ENCODE measurements at regions not wholly inside any gene's neighbourhood (a gene's known extent, or its start where the extent isn't known, plus 50 kb on each side); places are given as distances from the start of the nearest gene placed in this dataset.
"Not testable (repeated sequence)": the region's sequence is repeated elsewhere in the genome, so short reads cannot be mapped to it uniquely, and the experiment has no call there.

DNA sequence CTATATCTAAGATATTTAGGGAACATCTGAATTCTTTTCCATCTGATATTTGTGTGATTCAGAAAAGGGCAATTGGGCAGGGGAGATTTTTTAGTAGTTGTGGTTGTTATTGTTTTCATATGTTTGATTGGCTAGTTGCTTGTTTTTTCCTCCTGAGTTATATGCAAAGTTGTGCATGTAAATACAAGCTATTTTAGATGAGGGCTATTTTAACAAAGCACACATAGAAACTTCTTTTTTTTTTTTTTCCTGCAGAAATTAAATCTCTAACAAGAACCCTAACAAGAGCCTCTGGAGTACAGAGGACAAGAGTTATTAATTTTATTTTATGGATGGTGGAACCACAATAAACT lies 559.1 kb downstream of the CETN3 start:
- no peak for DNase-seq (ENCODE audit: low read depth in 2 of 2)

DNA sequence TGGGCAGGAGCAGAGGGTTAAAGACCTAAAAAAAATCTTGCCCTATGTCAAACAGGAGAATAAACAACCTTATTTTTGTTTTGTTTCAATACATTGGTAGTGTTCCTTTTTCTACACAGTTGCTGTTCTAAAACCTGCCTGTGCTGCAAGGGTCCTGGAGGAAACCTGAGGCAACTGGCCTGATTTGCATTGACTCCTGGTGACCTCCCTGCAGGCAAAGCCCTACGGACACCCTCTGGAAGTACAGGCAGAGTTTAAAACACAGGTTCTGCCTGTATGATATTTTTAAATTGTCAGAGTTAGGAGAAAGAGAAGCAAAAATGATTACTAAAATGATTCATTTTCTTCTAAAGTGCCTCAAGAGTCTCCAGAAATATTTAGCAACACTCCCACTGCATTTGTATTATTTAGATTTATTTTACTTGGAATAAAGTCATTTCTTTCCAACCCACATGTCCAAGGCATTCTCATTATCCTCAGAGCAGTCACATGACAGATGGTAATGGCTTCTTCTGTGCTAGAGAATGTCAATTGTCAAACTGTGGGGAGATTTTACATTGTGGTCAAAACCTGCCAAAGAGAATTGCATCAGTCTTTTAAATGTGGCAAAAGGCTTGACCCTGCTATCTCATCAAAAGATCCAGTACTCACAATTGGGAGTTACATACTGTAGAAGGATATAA lies 559.6 kb downstream of the CETN3 start:
- DNase-seq (ENCODE audit: low read depth in 2 of 2), result peak; percentile 3 to 4

DNA sequence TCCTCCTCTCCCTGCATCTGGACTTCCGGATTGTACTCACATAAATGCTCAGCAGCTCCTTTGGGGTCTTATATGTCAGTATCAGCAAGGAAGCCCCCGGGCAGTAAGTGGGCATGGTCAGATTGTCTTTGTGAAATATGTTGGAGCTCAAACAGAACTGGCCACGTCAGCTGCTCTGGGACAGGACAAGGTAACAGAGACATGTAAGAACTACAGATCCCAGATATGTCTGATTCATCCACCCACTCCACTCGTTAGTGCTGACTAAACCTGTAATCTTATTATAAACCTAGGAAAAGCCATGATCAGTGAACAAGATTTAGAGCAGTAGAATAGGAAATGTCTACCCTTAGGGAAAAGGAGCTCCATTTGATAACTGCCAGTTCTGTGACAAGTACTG lies 561.8 kb downstream of the CETN3 start:
- DNase-seq (ENCODE audit: low read depth in 2 of 2), result no peak

DNA sequence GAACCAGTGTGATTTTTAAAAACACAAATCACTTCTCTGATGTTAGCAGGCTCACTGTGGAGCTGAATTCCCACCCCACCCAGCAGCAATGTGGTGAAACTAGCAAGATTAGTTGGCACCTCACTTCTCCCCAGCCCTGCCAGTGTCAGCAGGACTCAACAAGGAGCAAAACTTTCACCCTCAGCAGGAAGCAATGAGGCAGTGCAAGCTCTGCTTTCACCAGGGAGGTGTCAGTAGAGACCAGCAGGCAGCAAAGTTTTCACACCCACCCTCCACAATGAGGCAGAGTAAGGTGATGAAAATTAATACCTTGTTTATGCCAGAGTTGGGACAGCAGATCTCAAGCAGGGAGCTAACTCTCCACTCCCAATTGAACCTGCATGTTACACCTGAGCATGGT lies 565.0 kb downstream of the CETN3 start:
- no peak for DNase-seq (ENCODE audit: low read depth in 2 of 2)

DNA sequence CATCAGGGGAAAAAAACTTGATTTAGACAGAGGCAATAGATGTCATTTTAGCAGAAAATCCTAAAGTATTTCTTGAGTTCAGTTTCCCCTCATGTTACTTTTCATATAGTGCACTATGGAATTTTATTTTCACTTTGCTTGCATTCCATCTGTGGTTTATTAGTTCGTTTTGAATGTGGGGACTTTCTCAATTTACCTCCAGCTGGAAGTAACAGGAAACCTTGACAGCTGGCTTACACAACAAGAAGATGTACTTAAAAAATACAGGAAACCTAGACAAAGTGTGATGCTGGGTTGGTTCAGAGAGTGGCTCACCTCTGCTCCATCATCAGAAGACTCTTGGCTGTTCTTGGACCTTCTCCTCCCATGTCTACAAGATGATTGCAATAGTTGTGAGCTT lies 567.0 kb downstream of the CETN3 start:
- peak; percentile 21 to 41 for DNase-seq (ENCODE audit: low read depth in 2 of 2)

DNA sequence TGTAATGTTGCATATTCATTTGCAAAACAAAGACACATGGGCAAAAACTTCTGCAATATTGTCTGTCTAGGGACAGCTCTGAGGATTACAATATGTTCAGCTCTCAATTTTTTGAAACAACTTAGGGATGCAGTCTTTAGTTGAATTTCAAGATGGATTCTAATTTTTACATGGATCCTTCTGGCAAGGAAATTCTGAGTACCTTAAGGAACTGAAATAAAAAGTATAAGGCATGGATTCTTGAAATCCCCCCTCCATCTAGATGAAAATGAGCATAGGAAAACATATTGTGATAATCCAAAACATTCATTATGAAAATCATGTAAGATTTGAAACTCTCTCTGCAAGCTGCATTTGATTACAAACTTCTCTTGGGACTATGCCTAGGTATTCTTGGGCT lies 568.6 kb downstream of the CETN3 start:
- DNase-seq (ENCODE audit: low read depth in 2 of 2), result no peak

DNA sequence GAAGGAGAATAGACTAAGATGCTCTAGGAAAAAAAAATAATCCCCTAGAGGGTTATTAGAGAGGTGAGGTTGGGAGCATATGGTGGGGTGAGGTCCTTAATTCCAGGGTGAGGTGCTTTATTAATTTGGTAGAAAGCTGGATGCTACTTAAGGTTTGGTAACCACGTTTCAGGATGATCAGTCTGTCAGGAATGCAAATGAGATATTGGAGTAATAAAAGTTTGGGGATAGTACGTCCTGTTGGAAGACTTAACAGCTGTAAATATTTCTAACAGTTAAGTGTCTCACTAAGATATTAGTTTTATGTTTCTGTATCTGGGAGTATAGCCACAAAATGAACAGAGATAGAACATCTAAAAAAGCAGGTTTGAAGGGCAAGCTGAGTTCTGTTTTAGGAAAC lies 578.9 kb downstream of the CETN3 start:
- peak; percentile 42 to 46 for DNase-seq (ENCODE audit: low read depth in 2 of 2)

DNA sequence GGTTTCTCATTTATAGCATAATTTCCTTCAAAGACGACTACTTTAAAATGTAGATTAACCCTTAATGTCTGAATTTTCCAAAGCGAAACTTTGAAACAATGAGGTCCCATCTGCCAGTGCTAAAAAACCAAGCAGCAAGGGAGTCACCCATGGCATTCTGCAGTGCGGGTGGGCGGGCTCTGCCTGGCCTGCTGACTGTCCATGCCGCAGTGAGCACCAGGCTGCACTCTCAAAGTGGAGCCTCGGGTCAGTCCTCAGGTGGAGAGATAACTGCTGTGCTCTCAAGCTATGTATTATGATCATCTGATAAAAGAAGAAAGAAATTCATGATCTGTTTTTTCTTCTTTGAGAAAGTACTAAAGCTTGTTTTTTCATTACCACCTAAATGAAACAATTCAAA lies 581.6 kb downstream of the CETN3 start:
- DNase-seq (ENCODE audit: low read depth in 2 of 2), result no peak

DNA sequence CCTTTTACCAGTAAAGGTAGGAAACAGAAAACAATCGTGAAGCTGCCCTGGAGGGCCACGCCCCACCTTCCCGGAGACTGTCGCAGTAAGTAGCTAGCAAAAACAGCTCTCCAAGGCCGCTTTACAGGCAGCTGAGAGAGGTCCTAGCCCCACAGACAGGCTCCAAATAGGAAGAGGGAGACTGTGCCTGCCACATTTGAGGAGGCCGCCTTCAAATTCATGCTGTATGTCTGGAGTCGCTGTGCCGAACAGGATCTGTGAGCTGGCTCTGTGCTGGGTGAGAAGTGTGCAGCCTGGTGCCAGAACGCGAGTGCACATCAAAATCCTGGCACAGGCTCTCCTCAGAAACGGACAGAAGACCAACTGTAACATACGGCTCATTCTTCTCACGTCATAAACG lies 582.2 kb downstream of the CETN3 start:
- DNase-seq (ENCODE audit: low read depth in 2 of 2), result no peak

DNA sequence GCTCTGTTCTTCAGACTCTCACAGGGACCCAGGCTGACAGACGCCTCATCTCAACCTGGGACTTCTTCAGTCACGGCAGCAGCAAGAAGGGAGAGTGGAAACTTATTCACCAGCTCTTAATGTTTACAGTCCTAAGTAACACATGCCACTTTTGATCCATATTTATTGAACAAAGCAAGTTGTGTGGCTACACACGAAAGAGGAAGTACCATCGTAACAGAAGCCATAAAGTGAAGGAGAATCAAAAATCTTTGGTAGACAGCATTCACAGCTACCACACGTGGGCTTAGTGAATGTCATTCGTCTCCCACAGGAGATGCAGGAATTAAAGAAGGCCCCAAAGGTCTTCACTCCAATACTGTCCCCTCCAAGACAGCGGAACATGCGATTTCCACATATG lies 582.6 kb downstream of the CETN3 start:
- no peak for DNase-seq (ENCODE audit: low read depth in 2 of 2)

DNA sequence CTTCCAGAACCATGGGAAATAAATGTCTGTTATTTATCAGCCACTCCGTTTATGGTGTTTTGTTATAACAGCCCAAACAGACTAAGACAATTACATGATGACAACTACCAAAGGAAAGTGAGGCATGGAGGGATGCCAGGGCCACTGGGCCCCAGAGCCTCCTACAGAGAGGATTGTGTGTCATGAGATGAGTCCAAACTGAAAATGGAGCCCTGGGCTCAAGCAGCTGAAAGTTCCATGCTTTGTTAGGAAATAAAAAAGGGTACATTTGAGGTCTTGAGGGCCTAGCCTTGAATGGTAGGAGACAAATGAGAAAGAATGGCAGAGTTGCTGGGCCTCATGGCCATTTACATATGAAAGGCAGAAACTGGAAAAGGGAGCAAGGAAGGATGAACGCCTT lies 586.5 kb downstream of the CETN3 start:
- no peak for DNase-seq (ENCODE audit: low read depth in 2 of 2)

DNA sequence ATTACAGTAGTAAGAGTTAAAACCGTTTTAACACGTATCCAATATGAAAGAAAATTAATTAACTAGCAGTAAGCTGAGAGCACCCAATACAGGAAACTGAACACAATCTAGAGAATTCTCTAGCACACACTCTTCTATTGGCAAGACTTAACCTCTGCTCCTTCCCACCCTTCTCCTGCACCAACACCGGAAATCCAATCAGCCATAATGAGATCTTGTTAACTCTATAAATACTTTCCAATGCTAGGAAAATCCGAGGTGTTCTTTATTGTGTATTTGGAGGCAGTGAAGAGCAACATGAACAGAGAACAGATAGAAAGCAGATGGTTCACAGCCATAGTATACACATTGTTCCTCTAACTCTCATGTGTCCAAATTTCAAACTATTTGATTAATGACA lies 591.7 kb downstream of the CETN3 start:
- no peak for DNase-seq (ENCODE audit: low read depth in 2 of 2)

DNA sequence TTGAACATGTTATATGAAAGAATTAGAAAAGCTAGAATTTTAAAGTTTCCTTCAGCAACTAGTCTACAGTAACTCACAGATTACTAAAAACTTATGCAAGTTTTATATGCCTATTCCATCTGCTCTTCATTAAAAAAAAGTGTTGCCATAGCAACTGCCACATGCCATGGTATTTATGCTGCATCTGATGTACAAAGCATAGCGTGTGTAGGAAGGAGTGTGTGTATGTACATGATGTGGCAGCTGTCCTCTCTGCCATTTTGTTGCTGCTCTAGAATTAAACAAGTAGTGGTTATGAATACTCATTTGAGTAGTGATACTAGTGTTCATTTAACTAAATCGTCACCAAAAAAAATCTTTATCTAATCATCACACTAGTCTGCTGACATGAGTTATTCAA lies 593.5 kb downstream of the CETN3 start:
- peak; percentile 65 to 67 for DNase-seq (ENCODE audit: low read depth in 2 of 2)

DNA sequence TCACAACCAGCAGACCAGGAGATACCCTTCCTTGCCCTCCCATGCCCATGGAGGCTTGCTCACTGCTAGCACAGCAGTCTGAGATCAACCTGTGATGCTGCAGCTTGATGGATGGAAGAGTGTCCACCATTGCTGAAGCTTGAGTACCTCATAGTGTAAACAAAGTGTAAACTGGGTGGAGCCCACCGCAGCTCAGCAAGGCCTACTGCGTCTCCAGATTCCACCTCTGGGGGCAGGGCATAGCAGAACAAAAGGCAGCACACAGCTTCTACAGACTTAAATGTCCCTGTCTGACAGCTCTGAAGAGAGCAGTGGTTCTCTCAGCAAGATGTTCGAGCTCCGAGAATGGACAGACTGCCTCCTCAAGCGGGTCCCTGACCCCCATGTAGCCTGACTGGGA lies 608.8 kb downstream of the CETN3 start:
- DNase-seq (ENCODE audit: low read depth in 2 of 2), result not testable (repeated sequence)

DNA sequence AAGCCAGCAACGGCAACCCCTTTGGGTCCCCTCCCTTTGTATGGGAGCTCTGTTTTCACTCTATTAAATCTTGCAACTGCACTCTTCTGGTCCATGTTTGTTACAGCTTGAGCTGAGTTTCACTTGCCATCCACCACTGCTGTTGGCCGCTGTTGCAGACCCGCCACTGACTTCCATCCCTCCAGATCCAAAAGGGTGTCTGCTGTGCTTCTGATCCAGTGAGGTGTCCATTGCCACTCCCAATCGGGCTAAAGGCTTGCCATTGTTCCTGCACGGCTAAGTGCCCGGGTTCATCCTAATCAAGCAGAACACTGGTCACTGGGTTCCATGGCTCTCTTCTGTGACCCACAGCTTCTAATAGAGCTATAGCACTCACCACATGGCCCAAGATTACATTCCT lies 615.1 kb downstream of the CETN3 start:
- not testable (repeated sequence) for DNase-seq (ENCODE audit: low read depth in 2 of 2)

DNA sequence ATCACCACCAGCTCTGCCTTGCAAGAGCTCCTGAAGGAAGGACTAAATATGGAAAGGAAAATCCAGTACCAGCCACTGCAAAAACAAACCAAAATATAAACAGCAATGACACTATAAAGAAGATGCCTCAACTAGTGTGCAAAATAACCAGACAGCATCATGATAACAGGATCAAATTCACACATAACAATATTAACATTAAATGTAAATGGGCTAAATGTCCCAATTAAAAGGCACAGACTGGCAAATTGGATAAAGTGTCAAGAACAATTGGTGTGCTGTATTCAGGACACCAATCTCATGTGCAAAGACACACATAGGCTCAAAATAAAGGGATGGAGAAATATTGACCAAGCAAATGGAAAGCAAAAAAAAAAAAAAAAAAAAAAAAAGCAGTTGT lies 629.8 kb downstream of the CETN3 start:
- DNase-seq (ENCODE audit: low read depth in 2 of 2), result not testable (repeated sequence)

DNA sequence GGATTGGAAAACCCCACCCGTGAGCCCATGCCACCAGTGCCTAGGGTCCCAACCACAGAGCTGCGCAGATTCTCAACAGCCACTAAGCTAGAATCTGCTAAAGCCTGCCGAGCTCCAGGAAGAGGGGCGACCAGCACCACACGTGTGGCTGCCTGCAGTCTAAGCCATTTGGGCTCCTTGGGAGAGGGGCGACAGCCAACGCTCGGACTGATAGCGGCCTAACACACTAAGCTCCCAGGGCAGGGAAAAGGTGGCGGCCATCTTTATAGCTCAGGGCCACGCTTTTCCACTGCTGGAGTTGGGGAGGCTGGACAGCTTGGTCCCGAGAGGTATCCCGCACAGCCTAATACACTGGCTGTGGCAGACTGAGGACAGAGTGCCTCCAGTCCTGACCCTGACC lies 631.8 kb downstream of the CETN3 start:
- no peak for DNase-seq (ENCODE audit: low read depth in 2 of 2)

DNA sequence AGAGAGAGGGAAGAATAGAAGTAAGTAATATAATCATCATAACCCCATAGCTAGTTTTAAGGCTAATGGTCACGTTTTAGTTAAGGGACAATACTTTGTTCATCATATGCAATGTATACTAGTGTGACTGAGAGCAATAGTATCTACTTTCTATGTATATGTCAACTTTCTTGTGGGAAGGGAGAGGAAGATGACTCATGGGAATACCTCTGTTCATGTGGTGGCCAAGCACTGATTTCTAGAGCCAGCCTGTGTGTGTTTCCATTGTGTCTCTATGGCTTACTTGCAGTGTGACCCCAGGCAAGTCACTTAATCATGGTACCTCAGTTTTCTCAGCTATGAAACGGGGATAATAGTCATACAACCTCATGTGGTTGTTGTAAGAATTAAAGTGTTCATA lies 639.6 kb downstream of the CETN3 start:
- peak; percentile 12 to 15 for DNase-seq (ENCODE audit: low read depth in 2 of 2)

DNA sequence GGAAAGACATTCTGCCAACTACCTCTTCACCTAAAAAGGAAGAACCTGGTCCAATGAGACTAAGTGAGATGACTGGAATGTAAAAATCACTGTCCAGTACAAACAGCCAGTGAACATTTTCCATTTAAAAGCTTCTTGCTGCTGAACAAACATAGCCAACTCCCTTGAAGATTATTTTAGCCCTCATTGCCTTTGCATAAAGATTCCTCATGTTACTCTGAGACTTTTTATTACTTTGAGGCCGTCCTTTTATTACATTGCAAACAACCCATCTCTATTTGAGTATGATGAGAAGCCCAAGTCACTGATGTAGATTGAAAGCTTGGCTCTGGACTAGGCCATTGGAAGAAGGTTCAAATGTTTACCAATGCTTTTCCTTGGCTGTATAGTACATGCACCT lies 649.8 kb downstream of the CETN3 start:
- no peak for DNase-seq (ENCODE audit: low read depth in 2 of 2)

DNA sequence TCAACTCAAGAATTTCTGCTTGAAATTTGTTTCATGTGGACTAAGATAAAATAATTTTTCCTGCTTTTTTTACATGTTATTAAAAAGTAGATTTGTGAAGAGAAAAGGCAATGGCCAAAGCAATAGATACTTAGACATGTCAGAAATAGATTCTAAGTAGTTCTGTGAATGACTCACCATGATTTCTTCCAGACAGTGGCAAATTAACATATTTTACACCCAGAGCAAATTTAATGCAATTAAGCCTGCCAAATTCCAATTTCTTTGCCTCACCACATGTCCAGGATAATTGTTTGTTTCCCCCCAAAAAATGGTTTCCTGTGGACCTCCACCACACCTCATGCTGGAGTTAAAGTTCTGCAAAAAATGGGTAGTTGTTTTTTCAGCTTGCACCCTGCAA lies 651.4 kb downstream of the CETN3 start:
- no peak for DNase-seq (ENCODE audit: low read depth in 2 of 2)

DNA sequence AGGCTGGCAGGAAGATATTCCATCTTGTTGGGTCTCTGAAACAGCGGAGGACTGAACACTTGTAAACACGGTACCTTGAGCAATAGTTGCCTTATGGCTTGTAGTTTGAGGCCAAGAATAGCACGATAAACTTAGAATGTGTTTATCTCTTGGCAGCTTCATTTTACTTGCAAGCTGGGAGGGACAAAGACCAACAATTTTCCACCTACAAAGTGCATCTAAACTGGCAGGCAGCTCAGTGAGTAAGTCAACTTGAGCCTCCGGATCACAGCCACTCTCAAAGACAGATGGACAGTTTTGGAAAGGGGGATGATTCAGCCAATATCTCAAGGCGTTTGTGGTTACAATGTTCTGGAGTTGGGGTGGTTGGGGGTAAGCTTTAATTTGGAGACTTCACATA lies 652.6 kb downstream of the CETN3 start:
- DNase-seq (ENCODE audit: low read depth in 2 of 2), result no peak

DNA sequence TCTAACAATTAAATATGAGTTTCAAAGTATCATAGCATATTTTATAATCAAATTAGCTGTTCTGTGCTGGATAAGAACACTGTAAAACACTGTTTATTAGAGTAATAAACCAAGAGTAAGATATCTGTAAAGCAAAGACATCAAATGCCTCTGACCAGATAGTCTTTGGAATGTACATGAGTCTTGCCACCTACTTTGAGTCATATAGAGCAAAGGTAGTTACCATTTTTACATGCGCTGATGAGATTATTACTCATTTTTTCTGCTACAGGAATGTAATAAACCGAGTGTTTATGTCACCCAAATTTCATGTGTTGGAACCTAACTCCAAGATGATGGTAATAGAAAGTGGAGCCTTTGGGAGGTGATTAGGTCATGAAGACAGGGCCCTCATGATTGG lies 654.5 kb downstream of the CETN3 start:
- no peak for DNase-seq (ENCODE audit: low read depth in 2 of 2)

DNA sequence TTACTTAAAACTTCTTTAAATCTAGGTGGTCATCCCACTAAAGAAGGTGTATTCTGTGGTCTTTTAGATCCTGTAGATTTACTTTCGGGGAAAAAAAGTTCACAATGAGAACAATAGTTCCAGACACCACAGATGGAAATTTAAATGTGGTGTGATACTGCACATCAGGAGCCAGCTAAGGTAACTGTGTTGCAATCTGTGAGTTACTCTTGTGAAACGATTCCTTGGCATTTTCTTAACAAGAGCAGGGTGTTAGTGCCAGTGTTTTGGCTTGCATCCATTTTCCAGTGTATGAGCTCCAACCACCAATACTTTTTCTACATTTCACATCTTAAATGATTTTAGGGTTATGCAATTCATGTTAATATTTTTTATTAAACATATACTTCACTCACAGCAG lies 674.5 kb downstream of the CETN3 start:
- DNase-seq (ENCODE audit: low read depth in 2 of 2), result peak in 1 of 2 experiments; percentile 5

DNA sequence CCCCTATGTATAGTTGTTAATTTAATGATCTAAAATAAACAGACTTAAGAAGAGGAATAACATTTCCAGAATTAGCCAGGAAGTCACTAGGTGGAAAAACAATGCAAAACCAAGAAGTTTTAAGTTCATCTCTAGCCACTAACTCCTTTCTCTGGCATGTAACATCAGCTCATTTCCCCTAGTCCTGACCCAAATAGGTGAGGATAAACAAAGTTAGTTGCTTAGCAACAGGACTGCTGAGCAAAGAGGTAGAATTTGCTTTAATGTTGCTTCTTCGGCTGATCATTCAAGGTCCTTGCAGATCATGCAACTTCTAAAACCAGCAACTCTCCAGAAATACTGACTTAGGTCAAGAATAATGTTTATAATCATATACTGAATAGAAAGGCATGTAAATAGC lies 675.8 kb downstream of the CETN3 start:
- no peak for DNase-seq (ENCODE audit: low read depth in 2 of 2)
